Thymus (tissue), 11 donors: ENCODE measurements at regions not wholly inside any gene's neighbourhood (a gene's known extent, or its start where the extent isn't known, plus 50 kb on each side); places are given as distances from the start of the nearest gene placed in this dataset.
"Not testable (repeated sequence)": the region's sequence is repeated elsewhere in the genome, so short reads cannot be mapped to it uniquely, and the experiment has no call there.

Experiments
- DNase-seq, 9 donors: peaks; one replicate each; pipeline ENCODE4 v3.0.0-alpha.2; 2013; ENCODE audit warnings: low spot score in 9 of 9, low read depth in 6 of 9, missing footprints in 1 of 9
- H3K27ac ChIP-seq, 2 donors: one replicate each; pipeline ENCODE4 v1.5.1; 2013; ENCODE audit warnings: control low read depth in 1 of 2, low read depth in 1 of 2, low read length in 1 of 2, mild to moderate bottlenecking in 1 of 2, moderate library complexity in 1 of 2
- H3K27me3 ChIP-seq, 2 donors: one replicate each; pipeline ENCODE4 v1.5.1; 2013; ENCODE audit warnings: low read length in 1 of 2; ENCODE audit not compliant: control insufficient read depth in 2 of 2, insufficient read depth in 1 of 2
- H3K36me3 ChIP-seq, 2 donors: one replicate each; pipeline ENCODE4 v1.5.1; 2013; ENCODE audit warnings: low read length in 1 of 2, mild to moderate bottlenecking in 1 of 2, moderate library complexity in 1 of 2; ENCODE audit not compliant: control insufficient read depth in 2 of 2, insufficient read depth in 2 of 2
- H3K4me1 ChIP-seq, 2 donors: one replicate each; pipeline ENCODE4 v1.5.1; 2013; ENCODE audit warnings: low read length in 2 of 2; ENCODE audit not compliant: control insufficient read depth in 2 of 2, insufficient read depth in 2 of 2
- H3K4me3 ChIP-seq, 2 donors: one replicate each; pipeline ENCODE4 v1.5.1; 2013; ENCODE audit warnings: low read length in 2 of 2, control low read depth in 1 of 2, mild to moderate bottlenecking in 1 of 2
- H3K9me3 ChIP-seq, 2 donors: one replicate each; pipeline ENCODE4 v1.5.1; 2013; ENCODE audit warnings: low read length in 1 of 2, mild to moderate bottlenecking in 1 of 2; ENCODE audit not compliant: control insufficient read depth in 2 of 2, insufficient read depth in 1 of 2
- WGBS: extraction: QIAGEN DNeasy Blood & Tissue Kit; methylation state at CpG from one replicate; pipeline ENCODE4 v1.1.7; 2013; 5-methylcytosine and 5-hydroxymethylcytosine counted together
- donor health status: healthy.

GRCh38 chr5:58317009-58317408 lies 142.9 kb downstream of the PLK2 start:
- WGBS, result 96% methylated on average over 7 of the region's 7 CpGs
- no peak overlapping the region for H3K4me3 ChIP-seq
- no peaks in the 10 kb centered on the region for H3K27me3 ChIP-seq
- no peak for DNase-seq
- H3K9me3 ChIP-seq, result no peaks in the 10 kb centered on the region
- H3K36me3 ChIP-seq, result no peaks in the 10 kb centered on the region
- no peaks in the 10 kb centered on the region for H3K4me1 ChIP-seq
- H3K27ac ChIP-seq, result no peak overlapping the region

GRCh38 chr5:58315794-58316193 lies 144.1 kb downstream of the PLK2 start:
- Histone ChIP-seq H3K27ac (no peak overlapping the region), H3K36me3 (no peaks in the 10 kb centered on the region), H3K9me3 (no peaks in the 10 kb centered on the region), H3K27me3 (no peaks in the 10 kb centered on the region), H3K4me3 (no peak overlapping the region), H3K4me1 (no peaks in the 10 kb centered on the region)
- 99% methylated on average over 1 of the region's 1 CpG for whole genome bisulfite sequencing
- no peak for DNase-seq

GRCh38 chr5:58314356-58315210 lies 145.3 kb downstream of the PLK2 start:
- 95% methylated on average over 4 of the region's 4 CpGs for WGBS
- Histone ChIP-seq H3K4me1 (no peaks in the 10 kb centered on the region), H3K27me3 (no peaks in the 10 kb centered on the region), H3K36me3 (no peaks in the 10 kb centered on the region), H3K27ac (no peak overlapping the region), H3K4me3 (no peak overlapping the region), H3K9me3 (no peaks in the 10 kb centered on the region)
- DNase-seq, result no peak

- no peaks in the 10 kb centered on the region for H3K9me3 ChIP-seq
- DNase-seq, result no peak
- no peak overlapping the region for H3K27ac ChIP-seq
- 88% methylated on average over 5 of the region's 5 CpGs for WGBS
- H3K4me3 ChIP-seq, result no peak overlapping the region
- H3K4me1 ChIP-seq, result no peaks in the 10 kb centered on the region
- no peaks in the 10 kb centered on the region for H3K36me3 ChIP-seq
- H3K27me3 ChIP-seq, result no peaks in the 10 kb centered on the region
These were observed 147.6 kb downstream of the PLK2 start for GRCh38 chr5:58312299-58312698.

GRCh38 chr5:58311526-58311925 lies 148.4 kb downstream of the PLK2 start:
- no peak overlapping the region for H3K27ac ChIP-seq
- no peaks in the 10 kb centered on the region for H3K36me3 ChIP-seq

GRCh38 chr5:58308384-58308783 lies 151.5 kb downstream of the PLK2 start:
- not testable (repeated sequence) for H3K9me3 ChIP-seq, H3K27ac ChIP-seq, H3K36me3 ChIP-seq, H3K4me3 ChIP-seq, H3K4me1 ChIP-seq, DNase-seq, H3K27me3 ChIP-seq
- 96% methylated on average over 2 of the region's 2 CpGs for WGBS

More at GRCh38 chr5:58311526-58311925, 148.4 kb downstream of the PLK2 start:
- Histone ChIP-seq H3K4me1 (no peaks in the 10 kb centered on the region), H3K4me3 (no peak overlapping the region), H3K27me3 (no peaks in the 10 kb centered on the region), H3K9me3 (no peaks in the 10 kb centered on the region)
- 95% methylated on average over 3 of the region's 3 CpGs for WGBS
- DNase-seq, result no peak

GRCh38 chr5:58300346-58300895 lies 159.5 kb downstream of the PLK2 start:
- Histone ChIP-seq H3K4me3 (no peak overlapping the region), H3K27me3 (no peaks in the 10 kb centered on the region), H3K9me3 (no peaks in the 10 kb centered on the region), H3K4me1 (no peaks in the 10 kb centered on the region), H3K27ac (no peak overlapping the region), H3K36me3 (no peaks in the 10 kb centered on the region)
- 96% methylated on average over 2 of the region's 2 CpGs for WGBS
- no peak for DNase-seq

- H3K4me3 ChIP-seq, result no peak overlapping the region
- no peaks in the 10 kb centered on the region for H3K27me3 ChIP-seq
- no peak overlapping the region for H3K27ac ChIP-seq
- H3K9me3 ChIP-seq, result no peaks in the 10 kb centered on the region
- no peaks in the 10 kb centered on the region for H3K36me3 ChIP-seq
- H3K4me1 ChIP-seq, result no peaks in the 10 kb centered on the region
- DNase-seq, result no peak
These were observed 160.6 kb downstream of the PLK2 start for GRCh38 chr5:58299256-58299655.

GRCh38 chr5:58294598-58295305 lies 165.1 kb downstream of the PLK2 start:
- 35% methylated on average over 1 of the region's 1 CpG for WGBS
- Histone ChIP-seq H3K27ac (no peak overlapping the region), H3K27me3 (no peaks in the 10 kb centered on the region)

More at GRCh38 chr5:58294598-58295305, 165.1 kb downstream of the PLK2 start:
- Histone ChIP-seq H3K36me3 (no peaks in the 10 kb centered on the region), H3K4me3 (no peak overlapping the region), H3K4me1 (no peaks in the 10 kb centered on the region), H3K9me3 (no peaks in the 10 kb centered on the region)
- no peak for DNase-seq
